A673 (cell line): ENCODE measurements at regions not wholly inside any gene's neighbourhood (a gene's known extent, or its start where the extent isn't known, plus 50 kb on each side); places are given as distances from the start of the nearest gene placed in this dataset.

ENCODE experiments used
- EZH2 ChIP-seq: fragments of 200-600 bp; sonication (generic); IDR thresholded peaks from 2 replicates; pipeline ENCODE4 v1.6.1; 2017; ENCODE audit warnings: borderline replicate concordance, low read depth, mild to moderate bottlenecking, mixed read lengths, antibody characterized with exemption, low read length; ENCODE audit not compliant: poor library complexity, severe bottlenecking
- TF ChIP-seq, protein P1 (sequence below): fragments of 300-800, 200-600 bp; sonication (generic); conservative IDR thresholded peaks from 2 replicates; pipeline ENCODE4 v1.5.1; 2017; ENCODE audit warnings: low read depth, mild to moderate bottlenecking, antibody characterized with exemption, low read length, moderate library complexity, mixed read lengths

DNA sequence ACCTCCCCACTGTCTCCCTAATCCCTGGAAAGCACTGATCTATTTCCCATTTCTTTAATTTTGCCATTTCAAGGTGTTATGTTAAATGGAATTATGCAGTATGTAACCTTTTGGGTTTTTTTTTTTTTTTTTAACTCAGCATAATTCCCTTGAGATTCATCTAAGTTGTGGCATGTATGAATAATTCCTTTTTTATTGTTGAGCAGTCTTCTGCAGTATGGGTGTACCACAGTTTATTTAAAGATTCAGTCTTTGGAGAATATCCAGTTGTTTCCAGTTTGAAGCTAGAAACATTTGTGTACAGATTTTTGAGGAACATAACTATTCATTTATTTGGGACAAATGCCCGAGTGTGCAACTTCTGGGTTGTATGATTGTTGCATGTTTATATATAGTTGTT lies 162.2 kb upstream of the FAM78B start:
- TF ChIP-seq, protein P1, sequence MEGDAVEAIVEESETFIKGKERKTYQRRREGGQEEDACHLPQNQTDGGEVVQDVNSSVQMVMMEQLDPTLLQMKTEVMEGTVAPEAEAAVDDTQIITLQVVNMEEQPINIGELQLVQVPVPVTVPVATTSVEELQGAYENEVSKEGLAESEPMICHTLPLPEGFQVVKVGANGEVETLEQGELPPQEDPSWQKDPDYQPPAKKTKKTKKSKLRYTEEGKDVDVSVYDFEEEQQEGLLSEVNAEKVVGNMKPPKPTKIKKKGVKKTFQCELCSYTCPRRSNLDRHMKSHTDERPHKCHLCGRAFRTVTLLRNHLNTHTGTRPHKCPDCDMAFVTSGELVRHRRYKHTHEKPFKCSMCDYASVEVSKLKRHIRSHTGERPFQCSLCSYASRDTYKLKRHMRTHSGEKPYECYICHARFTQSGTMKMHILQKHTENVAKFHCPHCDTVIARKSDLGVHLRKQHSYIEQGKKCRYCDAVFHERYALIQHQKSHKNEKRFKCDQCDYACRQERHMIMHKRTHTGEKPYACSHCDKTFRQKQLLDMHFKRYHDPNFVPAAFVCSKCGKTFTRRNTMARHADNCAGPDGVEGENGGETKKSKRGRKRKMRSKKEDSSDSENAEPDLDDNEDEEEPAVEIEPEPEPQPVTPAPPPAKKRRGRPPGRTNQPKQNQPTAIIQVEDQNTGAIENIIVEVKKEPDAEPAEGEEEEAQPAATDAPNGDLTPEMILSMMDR: no peak
- TF ChIP-seq EZH2: no peak
